ACC112 (cell line): ENCODE measurements at regions not wholly inside any gene's neighbourhood (a gene's known extent, or its start where the extent isn't known, plus 50 kb on each side); places are given as distances from the start of the nearest gene placed in this dataset.

Experiments
- H2AFZ ChIP-seq: fragments of 200-600 bp; sonication (generic); one replicate; pipeline ENCODE4 v1.6.0; 2017; ENCODE audit warnings: antibody characterized with exemption, low read length; ENCODE audit not compliant: unreplicated experiment
- H3K27ac ChIP-seq: fragments of 200-600 bp; sonication (generic); 2 replicates; pipeline ENCODE4 v1.5.1; 2014; ENCODE audit warnings: low read depth, mild to moderate bottlenecking, antibody characterized with exemption, low read length, moderate library complexity
- H3K27me3 ChIP-seq: fragments of 200-600 bp; sonication (generic); 2 replicates; pipeline ENCODE4 v1.6.1; 2014; ENCODE audit warnings: mild to moderate bottlenecking, antibody characterized with exemption, low read length, moderate library complexity, mixed read lengths; ENCODE audit not compliant: insufficient read depth
- H3K36me3 ChIP-seq: fragments of 200-600 bp; sonication (generic); 2 replicates; pipeline ENCODE4 v1.6.1; 2016; ENCODE audit warnings: mild to moderate bottlenecking, antibody characterized with exemption, low read length, moderate library complexity, mixed read lengths; ENCODE audit not compliant: insufficient read depth
- H3K4me1 ChIP-seq: fragments of 200-600 bp; sonication (generic); one replicate; pipeline ENCODE4 v1.6.1; 2016; ENCODE audit warnings: low read length, mixed read lengths; ENCODE audit not compliant: insufficient read depth, unreplicated experiment, control insufficient read depth
- H3K4me3 ChIP-seq: fragments of 200-600 bp; sonication (generic); 2 replicates; pipeline ENCODE4 v1.5.1; 2014; ENCODE audit warnings: mild to moderate bottlenecking, low read depth, low read length
- H3K79me2 ChIP-seq: fragments of 200-600 bp; sonication (generic); one replicate; pipeline ENCODE4 v1.6.0; 2016; ENCODE audit warnings: low read length; ENCODE audit not compliant: control insufficient read depth, unreplicated experiment, insufficient read depth

DNA sequence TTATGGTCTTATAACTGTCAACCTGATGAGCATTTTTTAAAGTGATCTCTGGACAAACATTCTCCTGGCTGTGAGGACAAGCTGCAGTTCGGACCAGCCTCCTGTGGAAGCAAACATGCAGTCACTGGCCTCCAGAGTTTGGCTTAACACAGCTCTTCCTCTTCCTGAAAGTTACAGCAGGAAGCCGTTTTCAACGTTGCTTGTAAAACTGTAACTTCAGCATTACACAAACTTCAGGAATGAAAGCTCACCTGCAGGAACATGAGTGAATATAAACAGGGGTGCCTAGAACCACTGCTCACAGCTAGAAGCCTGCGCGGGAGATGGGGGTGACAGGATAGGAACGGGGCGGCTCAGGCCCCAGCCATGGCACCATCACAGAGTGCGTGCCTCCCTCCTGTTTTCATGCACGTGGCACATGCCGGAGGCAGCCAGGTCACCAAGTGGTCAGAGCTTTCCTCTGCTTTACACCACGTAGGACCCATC is 292.9 kb upstream of the PITRM1 start:
- Histone ChIP-seq H3K4me1 (peaks cover 27% of the 10 kb centered on the region), H3K36me3 (no peaks in the 10 kb centered on the region), H2AFZ (no peak overlapping the region), H3K79me2 (no peaks in the 10 kb centered on the region), H3K27ac (no peak overlapping the region), H3K27me3 (no peaks in the 10 kb centered on the region), H3K4me3 (no peak overlapping the region)

DNA sequence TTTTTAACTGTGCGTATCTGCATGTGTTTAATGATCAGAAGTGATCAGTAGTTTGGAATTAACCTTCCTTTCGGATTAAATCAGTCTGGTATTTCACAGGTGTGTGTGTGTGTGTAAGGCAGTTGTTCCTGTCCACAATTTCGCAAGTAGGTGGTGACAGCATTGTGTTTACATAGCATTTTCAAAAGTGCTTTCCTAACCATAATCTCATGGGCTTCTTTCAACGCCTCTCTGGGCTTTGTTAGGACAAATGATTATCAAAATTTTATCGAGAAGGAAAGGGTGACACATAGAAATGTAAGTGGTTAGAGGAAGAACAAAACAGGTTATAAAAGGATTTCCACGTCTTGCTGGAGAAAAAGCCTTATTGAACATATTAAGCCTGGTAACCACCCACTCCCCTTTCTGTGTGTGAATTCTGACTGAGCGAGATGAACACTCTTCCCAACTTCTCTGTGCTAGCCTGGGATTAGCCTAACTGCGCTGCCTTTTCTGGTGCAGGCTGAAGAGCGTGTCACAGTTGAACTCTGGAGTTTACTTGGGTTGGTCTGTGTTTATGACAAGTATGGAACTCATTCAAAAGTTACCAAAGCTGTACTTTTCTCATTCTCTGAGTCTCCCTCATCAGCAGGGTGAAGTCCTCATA is 292.3 kb upstream of the PITRM1 start:
- Histone ChIP-seq H3K27me3 (no peaks in the 10 kb centered on the region), H3K4me1 (peaks cover 27% of the 10 kb centered on the region), H3K79me2 (no peaks in the 10 kb centered on the region), H2AFZ (no peak overlapping the region), H3K27ac (no peak overlapping the region), H3K4me3 (no peak overlapping the region), H3K36me3 (no peaks in the 10 kb centered on the region)

- no peak overlapping the region for H2AFZ ChIP-seq
- no peak overlapping the region for H3K4me3 ChIP-seq
- no peaks in the 10 kb centered on the region for H3K27me3 ChIP-seq
- H3K27ac ChIP-seq: no peak overlapping the region
- H3K4me1 ChIP-seq: no peaks in the 10 kb centered on the region
- no peaks in the 10 kb centered on the region for H3K36me3 ChIP-seq
- H3K79me2 ChIP-seq: no peaks in the 10 kb centered on the region
Measured at GRCh38 chr10:3460420-3461128, 288.0 kb upstream of the PITRM1 start.

DNA sequence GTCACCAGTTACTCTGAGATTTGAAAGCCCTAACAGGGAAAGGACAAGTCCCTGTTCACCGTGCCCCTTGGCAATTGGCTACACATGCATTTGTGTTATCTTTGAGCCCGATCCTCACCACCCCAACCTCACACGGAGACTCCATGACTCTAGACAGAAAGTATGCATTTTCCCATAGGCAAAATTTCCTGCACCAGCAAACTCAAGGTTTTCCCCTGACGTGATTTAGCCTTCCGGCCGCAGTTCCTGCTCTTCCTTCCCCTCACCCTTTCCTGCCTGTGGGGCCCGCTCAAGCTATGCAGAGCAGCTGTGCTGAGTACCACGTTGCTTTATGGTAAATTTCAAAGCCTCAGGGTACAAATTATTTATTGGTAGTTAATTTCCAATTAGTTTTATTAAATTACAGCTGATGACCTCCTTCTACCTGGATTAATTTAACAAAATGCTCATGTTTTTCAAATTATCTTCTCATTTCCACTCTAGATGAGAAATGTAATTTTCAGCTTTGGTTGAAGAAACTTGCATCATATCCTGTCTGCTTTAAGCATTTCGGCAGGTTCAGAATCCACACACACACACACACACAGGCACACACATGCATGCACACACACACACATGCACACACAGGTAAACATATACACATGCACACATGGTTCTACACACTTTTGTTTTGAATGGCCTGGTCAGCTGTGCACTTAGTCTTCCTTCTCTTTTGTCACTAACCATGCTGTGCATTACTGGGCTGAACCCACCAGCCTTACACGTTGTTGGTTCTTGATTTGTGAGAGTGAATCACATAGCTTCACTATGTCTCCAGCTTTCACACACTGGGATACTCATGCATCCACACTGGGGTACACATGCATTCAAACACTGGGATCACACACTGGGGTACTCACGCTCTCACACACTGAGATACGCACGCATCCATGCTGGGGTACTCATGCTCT is 283.1 kb upstream of the PITRM1 start:
- Histone ChIP-seq H3K4me3 (no peak overlapping the region), H3K27ac (no peak overlapping the region), H3K79me2 (no peaks in the 10 kb centered on the region), H2AFZ (no peak overlapping the region), H3K36me3 (no peaks in the 10 kb centered on the region), H3K27me3 (no peaks in the 10 kb centered on the region), H3K4me1 (peaks cover 28% of the 10 kb centered on the region)

GRCh38 chr10:3452683-3453361 is 280.2 kb upstream of the PITRM1 start:
- H3K79me2 ChIP-seq: no peaks in the 10 kb centered on the region
- peak overlapping the region; percentile 98 for H3K27ac ChIP-seq
- peak overlapping the region; percentile 61 for H3K4me3 ChIP-seq
- peaks cover 28% of the 10 kb centered on the region for H3K4me1 ChIP-seq
- H3K27me3 ChIP-seq: no peaks in the 10 kb centered on the region
- H2AFZ ChIP-seq: peak overlapping the region; percentile 20
- H3K36me3 ChIP-seq: no peaks in the 10 kb centered on the region

- no peaks in the 10 kb centered on the region for H3K79me2 ChIP-seq
- no peaks in the 10 kb centered on the region for H3K36me3 ChIP-seq
- H3K4me1 ChIP-seq: peaks cover 28% of the 10 kb centered on the region
- H3K4me3 ChIP-seq: peak overlapping the region; percentile 61
- peak overlapping the region; percentile 98 for H3K27ac ChIP-seq
- H2AFZ ChIP-seq: peak overlapping the region; percentile 92
- no peaks in the 10 kb centered on the region for H3K27me3 ChIP-seq
Measured at GRCh38 chr10:3452173-3452626, 279.6 kb upstream of the PITRM1 start.

GRCh38 chr10:3451516-3452172 is 279.1 kb upstream of the PITRM1 start:
- Histone ChIP-seq H3K27ac (peak overlapping the region; percentile 98), H3K4me3 (peak overlapping the region; percentile 61), H3K79me2 (no peaks in the 10 kb centered on the region), H3K4me1 (peaks cover 28% of the 10 kb centered on the region), H3K36me3 (no peaks in the 10 kb centered on the region), H2AFZ (peak overlapping the region; percentile 92), H3K27me3 (no peaks in the 10 kb centered on the region)

GRCh38 chr10:3446221-3446620 is 273.6 kb upstream of the PITRM1 start:
- Histone ChIP-seq H2AFZ (no peak overlapping the region), H3K27me3 (no peaks in the 10 kb centered on the region), H3K4me3 (no peak overlapping the region), H3K36me3 (no peaks in the 10 kb centered on the region), H3K4me1 (peaks cover 3% of the 10 kb centered on the region), H3K27ac (no peak overlapping the region), H3K79me2 (no peaks in the 10 kb centered on the region)

- Histone ChIP-seq H3K27ac (no peak overlapping the region), H3K27me3 (no peaks in the 10 kb centered on the region), H3K79me2 (no peaks in the 10 kb centered on the region), H3K4me3 (no peak overlapping the region), H2AFZ (no peak overlapping the region), H3K36me3 (no peaks in the 10 kb centered on the region), H3K4me1 (no peaks in the 10 kb centered on the region)
Measured at GRCh38 chr10:3445648-3446047, 273.1 kb upstream of the PITRM1 start.
